ENCODE measurements at regions not wholly inside any gene's neighbourhood (a gene's known extent, or its start where the extent isn't known, plus 50 kb on each side); places are given as distances from the start of the nearest gene placed in this dataset.

- H3K4me3 ChIP-seq (ENCODE audit: low read depth, low read length), result no peak overlapping the region
- ChIA-PET CTCF (no interaction called here), POLR2A (no interaction called here)
Measured at GRCh38 chr6:119483908-119484307, 134.3 kb upstream of the MAN1A1 start.

GRCh38 chr6:119482850-119483285 lies 133.3 kb upstream of the MAN1A1 start:
- ChIA-PET POLR2A (no interaction called here), CTCF (no interaction called here)
- no peak for DNase-seq (ENCODE audit: low read depth, low spot score)
- TF ChIP-seq CTCF (IDR thresholded peaks at IDR 0.05; ENCODE audit: insufficient read depth, low read length, missing control alignments), result no peak
- H3K4me3 ChIP-seq (ENCODE audit: low read depth, low read length), result no peak overlapping the region

More at GRCh38 chr6:119483908-119484307, 134.3 kb upstream of the MAN1A1 start:
- no peak for DNase-seq (ENCODE audit: low read depth, low spot score)
- TF ChIP-seq CTCF (IDR thresholded peaks at IDR 0.05; ENCODE audit: insufficient read depth, low read length, missing control alignments), result no peak

GRCh38 chr6:119481976-119482375 lies 132.4 kb upstream of the MAN1A1 start:
- CTCF ChIA-PET, result no interaction called here
- DNase-seq (ENCODE audit: low read depth, low spot score), result no peak
- no peak overlapping the region for H3K4me3 ChIP-seq (ENCODE audit: low read depth, low read length)
- no peak for TF ChIP-seq CTCF (IDR thresholded peaks at IDR 0.05; ENCODE audit: insufficient read depth, low read length, missing control alignments)
- POLR2A ChIA-PET, result no interaction called here

- no peak overlapping the region for H3K4me3 ChIP-seq (ENCODE audit: low read depth, low read length)
- CTCF ChIA-PET, result no interaction called here
- no peak for DNase-seq (ENCODE audit: low read depth, low spot score)
- no peak for TF ChIP-seq CTCF (IDR thresholded peaks at IDR 0.05; ENCODE audit: insufficient read depth, low read length, missing control alignments)
- POLR2A ChIA-PET, result no interaction called here
Measured at GRCh38 chr6:119480961-119481497, 131.5 kb upstream of the MAN1A1 start.

GRCh38 chr6:119479860-119480655 lies 130.5 kb upstream of the MAN1A1 start:
- no peak overlapping the region for H3K4me3 ChIP-seq (ENCODE audit: low read depth, low read length)
- no peak for TF ChIP-seq CTCF (IDR thresholded peaks at IDR 0.05; ENCODE audit: insufficient read depth, low read length, missing control alignments)
- no peak for DNase-seq (ENCODE audit: low read depth, low spot score)
- POLR2A ChIA-PET, result no interaction called here
- CTCF ChIA-PET, result interaction anchor here (1.0 kb wide), 1 partner anchor 10 kb away, joined by 4 read pairs; no protein-coding TSS in a partner anchor

GRCh38 chr6:119476554-119476953 lies 127.0 kb upstream of the MAN1A1 start:
- no peak for TF ChIP-seq CTCF (IDR thresholded peaks at IDR 0.05; ENCODE audit: insufficient read depth, low read length, missing control alignments)
- H3K4me3 ChIP-seq (ENCODE audit: low read depth, low read length), result no peak overlapping the region
- no peak for DNase-seq (ENCODE audit: low read depth, low spot score)
- POLR2A ChIA-PET, result no interaction called here
- CTCF ChIA-PET, result no interaction called here

All from AG04449 (cell line).